ENCODE measurements at regions not wholly inside any gene's neighbourhood (a gene's known extent, or its start where the extent isn't known, plus 50 kb on each side); places are given as distances from the start of the nearest gene placed in this dataset.

DNA sequence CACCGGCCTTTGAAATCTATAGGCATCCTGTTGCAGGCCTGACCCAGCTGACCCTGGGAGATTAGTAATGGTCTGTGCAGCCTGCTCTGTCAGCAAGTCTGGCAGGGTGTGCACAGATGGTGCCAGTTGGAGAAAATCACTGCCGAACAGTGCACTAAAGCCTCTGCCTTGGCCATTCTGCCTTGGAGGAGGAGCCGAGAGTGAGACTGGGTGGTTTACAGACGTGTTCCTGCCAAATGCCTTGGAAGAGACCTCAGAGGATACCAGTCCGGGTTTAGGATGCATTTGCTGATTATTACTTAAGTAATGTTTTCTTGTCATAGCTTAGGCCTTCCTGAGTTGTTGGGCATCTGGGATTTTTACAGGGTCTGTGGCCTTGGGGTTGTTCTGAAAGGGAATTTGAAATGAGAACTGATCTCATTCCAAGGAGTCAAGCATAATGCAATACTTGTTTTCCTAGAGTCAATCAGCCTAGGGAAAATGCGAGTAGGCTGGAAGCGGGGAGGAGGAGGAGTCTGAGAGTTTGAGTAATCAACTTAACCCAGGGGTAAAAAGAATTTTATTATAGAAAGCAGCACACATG is 292.1 kb downstream of the SOX4 start:
- DNase-seq (ENCODE audit: low read depth, low spot score): no peak

GRCh38 chr6:21886542-21887151 is 293.1 kb downstream of the SOX4 start:
- no peak for DNase-seq (ENCODE audit: low read depth, low spot score)

DNA sequence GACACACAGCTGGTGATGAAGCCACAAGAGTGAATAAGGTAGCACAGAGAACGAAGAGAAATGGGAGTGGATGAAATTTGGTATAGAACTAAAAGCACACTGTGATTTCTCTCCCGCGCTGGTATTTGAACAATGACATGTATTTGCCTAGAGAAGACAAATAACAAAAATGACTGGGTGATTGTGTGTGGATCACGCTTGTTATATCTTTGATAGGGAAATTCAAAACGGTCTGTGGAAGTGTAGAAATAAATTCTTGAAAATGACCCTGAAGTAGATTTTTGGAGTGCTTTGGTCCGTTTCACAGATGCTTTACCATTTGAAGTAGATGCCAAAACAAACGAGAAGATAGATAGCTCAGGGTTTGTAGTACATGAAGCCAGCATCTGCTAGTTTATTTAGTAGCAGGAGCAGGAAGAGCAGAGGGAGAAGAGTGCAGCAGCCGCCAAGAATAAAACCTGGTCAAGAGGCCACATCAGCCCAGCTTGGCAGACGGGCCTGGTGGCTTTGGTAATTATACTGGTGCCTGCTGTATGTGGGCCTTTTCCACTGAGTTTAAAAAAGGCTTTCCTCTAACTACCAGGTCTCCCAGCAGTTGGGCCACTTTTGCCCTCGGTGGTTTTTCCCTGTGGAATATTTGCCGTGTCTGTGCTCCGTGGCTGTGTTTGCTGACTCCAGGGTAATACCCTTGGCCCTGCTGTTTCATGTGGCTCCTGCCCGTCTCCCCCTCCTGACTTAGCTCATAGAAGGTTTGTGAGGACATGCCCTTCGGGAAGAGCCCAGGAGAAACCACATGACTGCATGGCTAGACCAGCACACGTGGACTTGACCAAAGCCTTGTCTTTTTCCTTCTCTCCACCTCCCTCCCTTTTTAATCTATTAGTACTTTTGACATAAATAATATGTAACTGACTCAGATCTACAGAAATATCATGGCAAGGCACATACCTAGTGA is 294.0 kb downstream of the SOX4 start:
- no peak for DNase-seq (ENCODE audit: low read depth, low spot score)

DNA sequence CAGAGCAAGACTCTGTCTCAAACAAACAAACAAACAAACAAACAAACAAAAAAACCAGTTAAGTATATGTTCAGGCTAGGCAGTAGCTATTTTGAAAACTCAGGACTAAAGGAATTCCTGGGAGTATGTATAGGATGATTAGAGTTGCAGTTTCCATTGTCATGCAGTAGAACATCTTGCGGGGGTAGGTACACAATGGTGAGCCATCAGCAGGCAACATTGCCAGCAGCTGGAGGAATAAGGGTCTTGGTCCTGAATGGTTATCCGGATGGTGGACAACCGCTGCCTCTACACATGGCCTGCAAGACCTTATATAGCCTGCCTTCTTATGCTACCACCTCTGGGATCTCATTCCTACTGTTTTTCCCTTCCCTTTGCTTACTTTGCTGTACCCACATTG is 297.5 kb downstream of the SOX4 start:
- DNase-seq (ENCODE audit: low read depth, low spot score): no peak

- DNase-seq (ENCODE audit: low read depth, low spot score): no peak
These were observed 300.2 kb downstream of the SOX4 start for GRCh38 chr6:21893793-21894192.

GRCh38 chr6:21895555-21895954 is 302.0 kb downstream of the SOX4 start:
- DNase-seq (ENCODE audit: low read depth, low spot score): no peak

DNA sequence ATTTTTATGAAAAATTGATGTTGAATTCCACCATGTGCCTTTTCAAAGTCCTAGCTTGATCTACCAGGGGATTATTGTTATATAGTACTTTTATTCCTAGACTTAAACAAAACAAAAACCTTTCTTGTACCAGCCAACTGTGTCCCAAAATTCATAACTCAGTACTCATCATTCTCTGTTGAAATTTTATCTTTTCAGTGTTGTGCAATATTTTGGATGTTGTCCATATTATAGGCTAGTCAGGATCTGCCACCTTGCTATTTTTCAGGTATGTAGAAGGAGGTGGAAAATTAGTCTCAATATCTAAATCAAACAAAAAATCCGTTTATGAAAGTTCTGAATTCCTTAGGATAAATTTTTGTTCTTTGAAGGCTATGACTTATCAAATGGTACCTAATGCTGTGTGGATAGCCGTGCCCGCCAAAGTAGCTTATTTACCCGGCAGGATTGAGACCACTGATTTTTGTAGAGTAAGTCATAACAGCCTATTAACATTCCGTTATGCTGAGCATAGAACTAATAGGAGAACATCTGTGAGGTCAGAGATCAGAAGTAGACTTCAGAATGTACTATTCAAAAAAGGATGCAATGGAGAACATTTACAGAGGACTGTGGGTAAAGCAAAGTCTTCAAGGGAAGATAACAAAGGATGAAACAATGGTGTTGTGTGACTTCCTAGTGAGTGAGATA is 304.7 kb downstream of the SOX4 start:
- DNase-seq (ENCODE audit: low read depth, low spot score): no peak

GRCh38 chr6:21899708-21900107 is 306.2 kb downstream of the SOX4 start:
- no peak for DNase-seq (ENCODE audit: low read depth, low spot score)

- DNase-seq (ENCODE audit: low read depth, low spot score): peak; percentile 10
These were observed 307.2 kb downstream of the SOX4 start for GRCh38 chr6:21900730-21901129.

DNA sequence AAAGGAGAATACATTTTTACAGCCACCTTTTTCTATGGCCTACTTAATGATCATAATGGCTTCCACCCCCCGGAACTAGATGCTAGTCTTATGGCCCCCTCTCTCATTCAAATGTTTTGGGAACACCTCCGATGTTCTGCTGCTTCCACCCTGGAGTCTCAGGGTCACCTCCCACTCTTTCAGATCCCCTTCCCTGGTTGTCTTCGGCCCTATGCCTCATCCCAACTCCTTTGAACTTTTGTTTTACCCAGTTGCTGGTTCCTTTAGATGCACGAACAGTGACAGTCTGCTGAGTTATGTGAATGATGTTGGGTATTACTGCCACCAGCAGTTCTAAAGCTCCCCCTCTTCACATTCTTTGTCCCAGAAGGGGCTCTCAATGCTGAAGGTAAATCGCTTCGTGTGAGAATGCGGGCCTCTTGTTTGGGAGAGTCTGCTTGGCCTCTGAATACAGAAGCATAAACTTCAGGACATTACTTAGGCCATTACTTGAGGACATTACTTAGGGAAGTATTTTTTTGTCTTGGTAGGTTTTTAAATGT is 309.1 kb downstream of the SOX4 start:
- DNase-seq (ENCODE audit: low read depth, low spot score): no peak

DNA sequence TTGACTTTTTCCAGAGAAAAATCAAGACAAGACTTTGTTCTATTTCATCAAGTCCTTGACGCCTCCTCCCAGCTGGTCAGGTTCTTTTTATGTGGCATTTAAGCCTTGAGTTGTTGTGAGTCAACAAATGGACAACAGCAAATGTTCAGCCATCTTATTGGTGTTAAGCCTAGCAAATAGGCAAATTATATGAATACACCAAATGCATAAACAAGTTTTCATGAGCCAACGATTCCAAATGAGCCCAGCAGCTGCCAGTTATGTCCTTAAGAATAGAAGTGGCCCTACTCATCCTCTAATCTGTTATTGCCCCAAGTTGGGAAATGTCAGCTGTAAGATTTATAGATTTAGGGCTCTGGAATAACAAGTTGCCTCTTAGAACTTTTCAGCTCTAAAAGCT is 312.0 kb downstream of the SOX4 start:
- no peak for DNase-seq (ENCODE audit: low read depth, low spot score)

GRCh38 chr6:21906826-21907225 is 313.3 kb downstream of the SOX4 start:
- no peak for DNase-seq (ENCODE audit: low read depth, low spot score)

DNA sequence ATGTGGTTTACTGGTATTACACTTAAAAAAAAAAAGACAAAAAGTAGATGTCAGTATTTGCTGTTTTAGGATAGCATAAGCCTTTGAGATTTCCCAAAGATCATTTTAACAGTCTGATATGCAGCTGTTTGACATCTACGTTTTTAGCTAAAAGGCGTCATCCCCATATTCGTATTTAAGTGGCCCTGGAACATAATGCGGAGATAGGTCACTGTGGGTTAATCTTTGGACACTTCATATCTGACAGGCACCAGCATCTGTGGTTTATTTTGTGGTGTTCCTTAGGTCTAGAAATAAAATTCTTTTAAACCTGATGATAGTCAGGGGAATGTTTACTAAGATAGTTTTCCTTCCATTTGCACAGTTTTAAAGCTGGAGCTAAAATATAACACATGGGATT is 313.7 kb downstream of the SOX4 start:
- DNase-seq (ENCODE audit: low read depth, low spot score): no peak

DNA sequence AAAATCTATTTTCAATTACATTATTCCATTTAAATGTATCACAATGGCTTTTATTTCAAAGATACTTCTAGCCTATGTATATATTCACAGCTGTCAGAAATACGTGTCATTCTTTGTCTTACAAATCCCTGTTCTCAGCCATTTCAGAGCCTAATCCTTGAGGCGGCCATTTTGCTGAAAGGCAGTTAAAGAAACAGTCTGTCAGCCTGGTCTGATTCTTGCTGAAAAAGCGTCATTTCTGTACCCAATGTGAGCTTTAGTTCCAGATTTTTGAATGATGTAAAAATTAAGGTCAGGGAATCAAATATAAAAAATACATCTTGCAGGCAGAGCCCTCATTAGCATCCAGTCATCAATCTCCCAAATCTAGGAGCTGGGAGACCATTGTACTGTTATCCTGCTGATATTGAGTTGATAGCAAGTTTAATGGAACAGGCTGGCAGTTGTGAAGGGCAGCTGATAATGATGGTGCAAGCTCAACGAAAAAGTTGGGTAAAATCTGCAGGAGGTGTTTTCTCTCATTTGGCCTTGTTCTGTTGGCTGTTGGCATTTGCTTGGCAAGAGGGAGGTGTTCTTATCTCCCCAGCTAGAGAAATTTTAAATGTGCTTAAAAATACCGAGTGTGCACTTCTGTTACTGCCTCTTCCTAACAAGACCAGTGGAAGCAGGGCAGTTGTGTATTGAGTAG is 314.8 kb downstream of the SOX4 start:
- DNase-seq (ENCODE audit: low read depth, low spot score): no peak

DNA sequence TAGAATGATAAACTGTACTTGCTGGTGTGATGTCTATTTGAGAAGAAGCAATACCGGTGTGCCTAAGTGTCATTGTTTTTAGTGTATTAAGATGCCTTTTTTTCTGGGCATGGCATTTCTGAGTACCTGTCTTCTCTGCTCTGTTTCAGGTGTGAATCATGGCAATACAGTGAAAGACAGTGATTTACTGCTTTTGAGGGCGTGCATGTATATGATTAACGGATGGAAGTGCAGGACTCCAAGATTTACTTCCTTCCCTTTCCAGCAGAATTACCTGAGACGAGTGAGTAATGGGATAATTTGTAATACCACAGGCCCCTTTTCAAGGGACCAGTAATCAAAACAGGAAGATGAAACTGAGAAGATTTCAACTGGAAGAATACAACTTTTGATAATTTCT is 315.8 kb downstream of the SOX4 start:
- DNase-seq (ENCODE audit: low read depth, low spot score): no peak

DNA sequence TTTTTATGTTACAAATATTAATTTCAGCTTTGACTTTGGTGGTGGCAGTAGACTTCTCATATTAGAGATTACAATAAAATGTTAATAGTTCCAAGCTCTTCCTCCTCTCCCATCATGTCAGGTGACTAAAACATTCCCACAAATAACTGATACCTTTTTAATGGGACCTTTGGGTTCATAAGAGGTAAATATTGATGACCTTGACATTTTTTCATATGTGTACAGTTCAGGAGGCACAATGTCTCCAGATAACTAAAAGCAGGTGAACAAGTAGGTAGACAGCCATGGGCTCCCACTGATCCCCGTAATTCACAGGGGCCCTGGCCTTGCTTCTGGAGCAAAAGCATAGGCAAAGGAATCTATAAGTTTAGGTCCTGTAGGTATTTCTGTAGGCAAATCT is 317.7 kb downstream of the SOX4 start:
- DNase-seq (ENCODE audit: low read depth, low spot score): no peak

DNA sequence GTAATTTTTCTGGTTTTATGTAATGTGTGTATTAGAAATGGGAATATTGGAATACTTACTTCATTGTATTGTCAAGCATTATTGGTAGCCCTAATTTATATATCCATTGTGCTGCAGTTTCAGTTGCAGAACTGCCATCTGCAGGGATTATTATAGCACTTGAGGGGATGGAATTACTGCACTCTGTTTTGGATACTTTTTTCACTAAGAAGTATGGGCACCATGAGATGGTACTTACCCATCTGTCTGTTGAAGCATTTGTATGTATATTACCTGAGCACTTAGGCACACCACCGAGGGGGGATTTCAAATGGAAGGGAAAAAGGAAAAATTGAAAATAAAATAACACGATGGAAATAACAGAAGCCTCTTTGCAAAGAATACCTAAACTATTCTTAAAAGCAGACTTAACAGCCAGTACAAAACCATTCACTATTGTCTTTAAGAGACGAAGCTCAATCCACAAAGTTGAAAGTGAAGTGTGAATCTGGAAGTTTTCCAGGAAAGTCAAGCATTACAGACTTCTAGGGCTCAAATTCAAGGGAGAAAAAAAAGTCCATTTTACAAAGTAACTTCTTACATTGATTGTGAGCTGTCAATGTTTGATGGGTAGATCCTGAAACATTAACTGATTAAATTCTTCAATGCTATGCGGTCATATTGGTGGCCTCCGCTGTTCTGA is 318.7 kb downstream of the SOX4 start:
- DNase-seq (ENCODE audit: low read depth, low spot score): no peak

DNA sequence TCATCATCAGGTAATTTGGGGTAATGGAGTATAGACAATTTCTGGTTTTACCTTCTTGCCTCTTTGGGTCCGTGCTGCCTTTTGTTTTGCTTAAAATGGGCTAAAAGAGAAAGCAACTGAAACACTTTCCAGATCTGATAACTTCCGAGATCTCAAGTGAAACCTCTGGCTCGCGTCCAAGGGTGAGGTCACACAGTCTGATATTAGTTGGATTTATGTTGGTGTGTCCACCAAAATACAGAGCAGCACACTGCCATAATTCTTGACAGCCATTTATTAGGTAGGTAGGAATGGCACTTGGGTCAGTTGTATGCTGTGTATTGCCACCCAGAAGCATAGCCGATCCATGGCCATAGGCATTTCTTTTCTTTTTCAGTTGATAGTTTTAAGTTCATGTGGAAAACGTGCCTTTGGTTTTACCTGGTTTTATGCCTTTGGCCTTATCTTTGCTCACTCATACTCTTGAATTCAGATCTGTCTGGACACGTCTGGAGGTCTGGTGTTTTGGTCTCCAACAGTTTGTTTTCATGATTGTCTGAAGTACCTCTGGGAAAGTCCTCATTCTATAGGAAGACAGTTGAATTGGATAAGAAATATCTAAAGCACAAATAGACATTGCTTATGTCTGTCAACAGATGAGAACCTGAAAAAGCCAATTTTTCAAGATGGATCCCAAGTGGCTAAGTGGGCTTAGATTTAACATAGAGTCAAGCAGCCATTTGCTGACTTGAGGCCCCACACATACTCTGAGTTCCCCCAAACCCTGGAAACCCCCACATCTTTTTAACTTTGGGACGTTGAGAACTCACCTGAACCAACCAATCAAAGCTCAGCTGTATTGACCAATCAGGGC is 320.8 kb downstream of the SOX4 start:
- DNase-seq (ENCODE audit: low read depth, low spot score): no peak

GRCh38 chr6:21915707-21916260 is 322.2 kb downstream of the SOX4 start:
- peak; percentile 12 for DNase-seq (ENCODE audit: low read depth, low spot score)
